CD4-positive, alpha-beta T cell treated with Interleukin-4 for 1 hour (primary cell): ENCODE measurements at regions not wholly inside any gene's neighbourhood (a gene's known extent, or its start where the extent isn't known, plus 50 kb on each side); places are given as distances from the start of the nearest gene placed in this dataset.

Experiments used
- DNase-seq, 2 donors: peaks; one replicate each; pipeline ENCODE4 v3.0.0-alpha.2; 2020 to 2022

DNA sequence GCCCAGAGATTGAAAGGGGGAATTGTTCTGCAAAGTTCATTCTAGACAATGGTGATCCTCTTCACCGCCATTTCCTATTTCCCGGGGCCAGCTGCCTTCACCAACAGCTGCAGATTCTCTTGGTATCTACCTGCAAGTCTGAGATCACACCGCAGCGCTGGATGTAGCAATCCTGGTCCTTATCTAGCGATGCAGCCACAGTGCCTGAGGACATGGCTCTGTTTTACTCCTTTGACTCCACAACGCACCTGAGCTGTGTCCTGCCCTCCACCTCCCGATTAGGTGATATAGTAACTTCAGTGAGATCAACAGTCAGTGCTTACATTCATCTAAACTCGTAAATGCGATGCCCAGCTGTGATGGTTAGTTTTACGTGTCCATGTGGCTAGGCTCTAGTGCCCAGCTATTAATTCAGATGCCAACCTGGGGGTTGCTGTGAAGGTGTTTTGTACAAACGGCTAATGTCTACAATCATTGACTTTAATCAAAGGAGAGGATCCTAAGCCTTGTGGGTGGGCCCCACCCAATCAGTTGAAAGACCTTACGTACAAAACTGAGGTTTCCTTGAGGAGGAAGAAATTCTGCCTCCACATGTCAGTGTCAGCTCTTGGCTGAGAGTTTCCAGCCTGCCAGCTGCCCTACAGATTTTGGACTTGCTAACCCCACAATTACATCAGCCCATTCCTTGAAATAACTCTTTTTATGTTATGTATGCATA is 189.8 kb downstream of the SH3BP4 start:
- DNase-seq = no peak

DNA sequence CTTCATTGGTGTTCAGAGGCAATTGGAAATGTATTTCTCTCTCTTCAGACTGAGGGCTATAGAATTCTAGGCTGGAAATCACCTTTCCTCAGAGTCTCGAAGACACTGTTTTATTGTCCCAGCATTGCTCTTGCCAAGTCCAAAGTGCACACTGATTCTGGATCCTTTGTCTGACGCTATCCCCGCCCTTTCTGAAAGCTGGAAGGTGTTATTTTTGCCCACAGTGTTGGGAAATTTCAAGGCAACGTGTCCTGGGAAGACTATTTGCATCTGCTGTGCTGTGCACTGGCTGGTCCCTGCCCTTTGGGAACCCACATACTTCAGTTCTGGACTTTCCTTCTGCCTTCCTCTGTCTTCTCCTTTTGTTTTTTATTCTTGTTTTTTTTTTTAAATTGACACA is 190.8 kb downstream of the SH3BP4 start:
- no peak for DNase-seq

GRCh38 chr2:235143789-235144188 is 192.0 kb downstream of the SH3BP4 start:
- DNase-seq = no peak

GRCh38 chr2:235144291-235144690 is 192.5 kb downstream of the SH3BP4 start:
- DNase-seq = no peak

DNA sequence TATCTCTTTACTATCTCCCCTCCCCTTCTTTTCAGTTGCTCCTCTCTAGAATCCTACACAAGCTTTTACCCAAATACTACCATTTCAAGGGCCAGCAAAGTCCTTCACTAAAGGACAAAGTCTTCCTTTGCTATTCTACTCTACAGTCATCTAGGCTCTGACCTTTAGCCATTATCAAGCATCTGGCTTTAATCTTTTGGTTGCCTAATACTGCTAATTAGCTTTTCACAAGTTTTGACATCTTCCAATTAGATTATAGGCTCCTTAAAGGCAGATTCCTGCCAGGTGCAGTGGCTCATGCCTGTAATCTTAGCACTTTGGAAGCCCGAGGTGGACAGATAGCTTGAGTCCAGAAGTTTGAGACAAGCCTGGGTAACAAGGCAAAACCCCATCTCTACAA is 194.4 kb downstream of the SH3BP4 start:
- DNase-seq = no peak

DNA sequence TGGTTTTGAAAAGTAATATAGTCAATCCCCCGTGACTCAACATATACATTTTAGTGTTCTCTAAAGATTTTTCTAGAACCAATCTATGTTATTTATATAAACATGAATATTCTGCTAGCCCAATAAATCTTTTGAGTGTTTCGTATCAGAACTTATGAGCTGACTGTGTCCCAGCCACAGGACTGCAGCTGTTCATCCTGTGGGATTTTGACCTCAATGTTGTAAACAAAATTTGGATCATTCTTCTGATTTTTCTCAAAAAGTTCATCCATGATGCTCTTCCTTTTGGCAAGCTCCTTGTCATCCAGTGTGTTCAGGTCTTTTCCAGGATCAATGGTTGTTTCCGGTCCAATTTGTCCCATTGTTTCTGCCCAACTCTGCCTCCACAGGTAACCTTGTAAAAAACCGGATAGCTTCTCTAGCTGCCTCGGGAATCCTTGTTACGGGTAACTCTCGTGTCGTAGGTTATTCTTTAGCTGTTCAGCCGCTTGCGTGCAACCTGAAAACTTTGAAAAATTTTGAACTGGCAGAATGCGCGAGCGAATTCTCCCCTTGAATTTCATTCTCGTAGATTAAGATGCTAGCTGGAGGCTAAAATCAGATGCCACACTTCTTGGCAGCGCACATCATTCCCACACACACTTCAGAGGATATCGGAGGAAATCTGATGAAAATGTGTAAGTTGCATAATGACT is 195.2 kb downstream of the SH3BP4 start:
- no peak for DNase-seq

DNA sequence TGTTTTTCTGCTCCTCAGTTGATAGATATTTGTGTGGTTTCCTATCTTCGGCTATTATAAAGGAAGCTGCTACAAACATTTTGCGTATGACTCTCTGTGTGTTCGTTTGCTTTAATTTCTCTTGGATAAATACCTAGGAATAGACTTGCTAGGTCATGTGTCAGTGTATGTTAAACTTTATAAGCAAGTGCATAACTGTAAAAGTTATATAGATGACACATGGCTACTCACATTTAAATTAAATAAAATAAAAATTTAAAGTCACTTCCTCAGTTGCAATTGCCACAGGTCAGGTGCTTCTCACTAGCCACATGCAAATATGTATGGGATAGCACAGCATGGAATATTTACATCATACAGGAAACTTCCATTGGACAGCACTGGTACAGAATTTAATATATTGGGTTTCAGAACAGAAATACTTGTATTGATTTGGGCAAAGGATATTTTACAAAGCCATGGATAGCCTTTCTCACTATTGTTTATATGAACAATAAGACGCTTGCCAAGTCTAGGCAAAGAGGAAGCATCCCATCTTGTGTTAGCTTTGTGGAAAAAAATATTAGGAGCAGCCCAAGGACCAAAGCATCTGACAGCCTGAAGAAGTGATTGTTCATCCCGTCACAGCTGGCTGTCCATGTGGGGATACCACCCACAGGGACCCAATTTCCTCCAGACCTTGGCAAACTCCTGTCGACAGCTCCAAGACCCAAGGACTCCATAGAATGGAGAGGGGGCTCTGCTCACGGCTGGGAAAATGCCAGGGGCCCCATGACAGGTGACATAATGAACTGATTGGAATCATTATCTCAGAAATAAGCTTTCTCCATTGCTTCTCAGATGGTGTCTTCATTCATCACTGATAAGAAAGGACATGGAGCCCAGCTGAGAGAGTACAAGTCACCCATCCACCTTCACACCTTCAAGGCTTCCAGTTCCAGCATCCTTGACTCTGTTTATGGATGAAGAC is 196.7 kb downstream of the SH3BP4 start:
- no peak for DNase-seq

DNA sequence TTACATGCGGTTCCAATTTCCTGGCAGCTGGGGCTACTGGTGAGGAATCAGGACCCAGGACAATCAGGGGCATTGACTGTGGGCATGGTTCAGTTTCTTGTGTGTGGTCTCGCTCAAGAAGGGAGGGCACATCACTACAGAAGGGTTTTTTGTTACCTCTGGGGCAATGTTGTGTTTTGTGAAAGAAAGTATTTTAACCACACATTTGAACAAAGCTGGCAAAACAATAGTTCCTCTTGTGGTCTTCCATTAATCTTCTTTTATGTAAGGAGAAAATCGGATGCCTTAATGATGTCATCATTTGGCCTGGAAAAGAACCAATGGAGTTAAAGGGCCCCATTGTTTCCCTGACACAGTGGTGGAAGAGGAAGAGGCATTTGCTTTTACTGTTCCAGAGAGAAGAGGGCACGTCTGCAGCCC is 197.4 kb downstream of the SH3BP4 start:
- DNase-seq = no peak

DNA sequence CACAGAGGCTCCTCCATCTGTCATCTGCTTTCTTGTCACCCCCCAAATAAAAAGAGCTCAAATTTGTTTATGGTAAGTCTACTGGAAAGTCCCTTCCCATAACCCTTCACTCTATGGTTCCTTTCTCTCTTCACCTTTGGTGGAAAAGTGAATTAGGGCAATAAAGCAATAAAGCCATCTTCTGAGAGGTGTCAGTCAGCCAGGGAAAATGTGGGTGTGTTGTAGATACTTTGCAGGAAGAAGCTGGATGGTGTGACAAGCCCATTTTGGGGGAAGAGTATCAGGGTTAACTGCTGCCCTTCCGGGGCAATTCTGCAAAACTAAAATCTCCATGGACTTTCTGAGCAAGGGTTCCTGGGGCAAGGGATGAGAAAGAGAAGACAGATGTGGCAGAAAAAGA is 197.9 kb downstream of the SH3BP4 start:
- DNase-seq = no peak

DNA sequence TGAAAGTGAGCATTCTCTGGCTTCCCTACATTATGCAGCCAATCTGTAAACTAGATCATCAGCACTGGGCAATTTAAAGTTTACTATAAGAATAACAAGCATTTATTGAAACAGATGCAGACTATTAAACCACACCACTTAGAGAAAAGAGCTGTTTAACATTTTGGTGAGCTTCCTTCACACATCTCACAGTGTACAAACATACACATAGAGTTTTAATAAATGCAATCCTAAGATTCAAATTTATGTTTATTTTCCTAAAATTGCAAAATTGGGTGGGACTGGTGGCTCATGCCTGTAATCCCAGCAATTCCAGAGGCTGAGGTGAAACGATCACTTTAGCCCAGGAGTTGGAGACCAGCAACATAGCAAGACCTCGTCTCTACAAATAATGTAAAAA is 199.3 kb downstream of the SH3BP4 start:
- DNase-seq = no peak

- no peak for DNase-seq
These were observed 203.3 kb downstream of the SH3BP4 start for GRCh38 chr2:235155163-235155562.

GRCh38 chr2:235156055-235156454 is 204.2 kb downstream of the SH3BP4 start:
- DNase-seq = no peak

DNA sequence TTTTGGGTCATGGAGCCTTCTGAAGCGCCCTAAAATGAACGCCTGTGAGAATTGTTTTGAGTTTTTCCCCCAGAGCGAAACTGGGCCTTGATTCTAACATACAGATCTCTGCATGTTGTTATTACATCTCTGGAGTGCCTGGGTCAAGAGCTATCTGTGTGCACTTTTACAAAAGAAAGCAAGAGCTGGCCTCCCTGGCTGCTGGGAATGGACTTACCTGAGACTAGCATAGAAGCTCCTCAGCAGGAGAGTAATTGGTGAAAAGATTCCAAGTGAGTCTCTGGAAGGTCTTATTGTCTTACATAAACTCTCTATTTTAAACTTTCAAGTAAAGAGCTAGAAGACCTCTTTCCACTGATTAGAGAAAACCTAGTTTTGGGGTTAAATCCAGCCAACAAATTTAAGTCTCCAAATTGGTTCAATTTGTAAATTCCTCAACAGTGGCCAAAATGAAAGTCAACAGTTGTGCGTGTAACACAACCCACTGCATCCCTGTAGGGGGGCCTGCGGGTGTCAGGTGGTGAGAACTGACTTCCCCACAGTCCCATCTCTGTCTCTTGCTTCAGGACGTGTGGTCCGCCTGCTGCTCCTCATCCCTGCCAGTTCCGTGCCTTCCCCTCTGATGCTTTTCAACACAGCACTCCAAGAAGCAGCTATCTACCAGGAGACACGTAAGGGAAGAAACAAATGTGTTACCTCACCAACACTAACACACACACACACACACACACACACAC is 206.1 kb downstream of the SH3BP4 start:
- no peak for DNase-seq

- no peak for DNase-seq
These were observed 208.5 kb downstream of the SH3BP4 start for GRCh38 chr2:235160281-235160810.

DNA sequence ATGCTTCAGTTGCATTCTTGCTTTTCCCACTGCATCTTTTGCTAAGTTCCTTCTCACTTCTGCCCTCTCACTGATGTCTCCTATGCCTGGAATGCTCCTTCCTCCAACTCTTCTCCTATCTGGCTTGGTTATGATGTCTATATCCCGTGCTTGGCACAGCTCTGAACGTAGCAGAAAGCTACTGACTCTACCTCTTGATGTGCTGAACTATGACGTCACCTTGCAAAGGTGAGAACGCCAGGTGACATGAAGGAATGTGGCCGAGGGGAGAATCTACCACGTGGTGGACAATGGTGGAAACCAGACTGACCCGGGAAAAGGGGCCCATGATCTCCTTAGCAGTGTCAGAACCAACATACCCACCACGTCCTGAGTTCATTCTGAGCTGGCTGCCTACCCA is 209.7 kb downstream of the SH3BP4 start:
- no peak for DNase-seq

GRCh38 chr2:235162082-235162836 is 210.4 kb downstream of the SH3BP4 start:
- DNase-seq = no peak

DNA sequence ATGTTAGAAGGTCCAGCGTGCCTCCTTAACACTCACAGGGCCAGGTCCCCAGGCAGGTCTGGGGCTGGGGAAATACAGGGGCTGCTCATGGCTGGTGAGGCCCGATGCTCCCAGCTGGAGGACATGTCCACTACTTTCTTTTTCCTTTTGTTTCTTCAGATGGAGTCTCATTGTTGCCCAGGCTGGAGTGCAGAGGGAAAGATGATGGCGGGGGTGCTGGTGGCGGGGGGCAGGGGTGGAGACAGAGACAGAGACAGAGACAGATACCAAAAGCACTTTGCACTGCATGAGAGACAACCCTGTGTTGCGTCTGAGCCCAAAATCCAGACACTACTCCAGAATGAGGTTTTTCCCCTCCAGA is 211.0 kb downstream of the SH3BP4 start:
- no peak for DNase-seq

DNA sequence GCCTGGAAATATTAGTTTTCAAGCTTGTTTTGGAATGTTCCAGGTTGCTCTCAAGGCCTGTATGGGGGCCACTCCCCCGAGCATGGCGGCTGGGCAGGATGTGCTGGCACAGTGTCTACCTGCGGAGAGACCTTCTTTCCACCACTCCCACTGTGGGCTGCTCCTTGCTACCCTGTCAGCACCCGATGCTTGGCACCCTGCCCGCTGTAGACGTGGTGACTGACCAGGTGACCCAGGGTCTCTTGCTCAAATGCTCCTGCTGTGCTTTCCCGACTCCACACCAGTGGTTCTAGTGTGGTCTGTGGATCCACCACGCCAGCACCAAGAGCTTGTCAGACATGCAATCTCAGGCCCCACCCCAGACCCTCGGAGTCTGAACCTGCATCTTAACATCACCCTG is 213.3 kb downstream of the SH3BP4 start:
- DNase-seq = no peak

GRCh38 chr2:235165631-235166030 is 213.8 kb downstream of the SH3BP4 start:
- no peak for DNase-seq

DNA sequence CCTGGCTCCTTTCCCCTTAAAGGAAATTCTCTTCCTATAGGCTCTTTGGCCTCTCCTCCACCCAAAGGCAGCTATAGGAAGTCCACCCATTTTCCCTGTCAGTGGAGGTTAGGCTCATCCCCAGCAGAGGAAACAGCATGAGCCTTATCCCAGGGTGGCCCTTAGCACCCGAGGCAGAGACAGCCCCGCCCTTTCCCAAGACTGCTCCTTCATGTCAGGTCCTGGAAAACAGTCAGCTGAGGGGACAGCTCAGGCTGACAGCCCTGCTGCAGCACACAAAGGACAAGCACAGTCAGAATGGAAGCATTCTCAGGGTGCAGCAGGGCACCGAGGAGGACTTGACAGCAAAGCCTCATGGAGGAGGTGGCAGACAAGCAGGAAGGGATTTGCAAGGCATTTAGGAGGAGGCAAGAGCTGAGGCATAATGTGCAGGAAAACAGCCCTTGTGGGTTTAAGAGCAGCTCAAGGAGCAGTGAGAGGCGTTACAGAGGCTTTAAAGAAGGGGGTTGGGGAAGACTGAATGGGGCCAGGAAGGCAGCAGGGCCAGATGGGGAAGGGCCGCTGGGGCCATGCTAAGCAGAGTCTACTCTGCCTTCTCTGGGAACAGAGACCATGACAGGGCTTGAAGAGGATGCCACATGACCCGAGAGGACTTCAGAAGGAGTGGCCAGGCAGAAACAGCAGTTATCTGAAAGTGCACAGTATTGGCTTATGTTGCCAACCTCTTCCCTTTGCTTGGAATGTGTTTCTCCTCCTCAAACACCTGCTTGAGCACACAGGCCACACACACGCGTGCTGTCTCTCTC is 216.6 kb downstream of the SH3BP4 start:
- DNase-seq = no peak

- no peak for DNase-seq
These were observed 218.2 kb downstream of the SH3BP4 start for GRCh38 chr2:235170016-235170415.
